Ishikawa (cell line): ENCODE measurements at regions not wholly inside any gene's neighbourhood (a gene's known extent, or its start where the extent isn't known, plus 50 kb on each side); places are given as distances from the start of the nearest gene placed in this dataset.

Experiments
- CEBPB ChIP-seq: IDR thresholded peaks from 2 replicates; pipeline ENCODE4 v1.6.1; 2012
- CREB1 ChIP-seq: IDR thresholded peaks from 2 replicates; pipeline ENCODE4 v1.6.1; 2012; ENCODE audit warnings: low read depth
- EGR1 ChIP-seq: IDR thresholded peaks from 2 replicates; pipeline ENCODE4 v1.6.1; 2012
- EP300 ChIP-seq: IDR thresholded peaks from 2 replicates; pipeline ENCODE4 v1.6.1; 2012; ENCODE audit warnings: borderline replicate concordance
- FOXM1 ChIP-seq: IDR thresholded peaks from 2 replicates; pipeline ENCODE4 v1.6.1; 2012; ENCODE audit warnings: low read depth, borderline replicate concordance
- NFIC ChIP-seq: IDR thresholded peaks from 2 replicates; pipeline ENCODE4 v1.6.1; 2012
- RAD21 ChIP-seq: IDR thresholded peaks from 2 replicates; pipeline ENCODE4 v1.6.1; 2012; ENCODE audit warnings: low read depth
- TAF1 ChIP-seq: IDR thresholded peaks from 2 replicates; pipeline ENCODE4 v1.6.1; 2012; ENCODE audit warnings: low read depth, mild to moderate bottlenecking
- TCF12 ChIP-seq: IDR thresholded peaks from 2 replicates; pipeline ENCODE4 v1.6.1; 2012; ENCODE audit warnings: low read depth
- TEAD4 ChIP-seq: IDR thresholded peaks from 2 replicates; pipeline ENCODE4 v1.6.1; 2012
- YY1 ChIP-seq: IDR thresholded peaks from 2 replicates; pipeline ENCODE4 v1.6.1; 2012; ENCODE audit warnings: low read depth
- ZBTB7A ChIP-seq: IDR thresholded peaks from 2 replicates; pipeline ENCODE4 v1.6.1; 2012; ENCODE audit warnings: low read depth
- TF ChIP-seq, protein P1 (sequence below): IDR thresholded peaks from 2 replicates; pipeline ENCODE4 v1.6.1; 2012; ENCODE audit warnings: low read depth, mild to moderate bottlenecking
- TF ChIP-seq, protein P2 (sequence below): IDR thresholded peaks from 2 replicates; pipeline ENCODE4 v1.6.1; 2012
- TF ChIP-seq, protein P3 (sequence below): IDR thresholded peaks from 2 replicates; pipeline ENCODE4 v1.6.1; 2012

DNA sequence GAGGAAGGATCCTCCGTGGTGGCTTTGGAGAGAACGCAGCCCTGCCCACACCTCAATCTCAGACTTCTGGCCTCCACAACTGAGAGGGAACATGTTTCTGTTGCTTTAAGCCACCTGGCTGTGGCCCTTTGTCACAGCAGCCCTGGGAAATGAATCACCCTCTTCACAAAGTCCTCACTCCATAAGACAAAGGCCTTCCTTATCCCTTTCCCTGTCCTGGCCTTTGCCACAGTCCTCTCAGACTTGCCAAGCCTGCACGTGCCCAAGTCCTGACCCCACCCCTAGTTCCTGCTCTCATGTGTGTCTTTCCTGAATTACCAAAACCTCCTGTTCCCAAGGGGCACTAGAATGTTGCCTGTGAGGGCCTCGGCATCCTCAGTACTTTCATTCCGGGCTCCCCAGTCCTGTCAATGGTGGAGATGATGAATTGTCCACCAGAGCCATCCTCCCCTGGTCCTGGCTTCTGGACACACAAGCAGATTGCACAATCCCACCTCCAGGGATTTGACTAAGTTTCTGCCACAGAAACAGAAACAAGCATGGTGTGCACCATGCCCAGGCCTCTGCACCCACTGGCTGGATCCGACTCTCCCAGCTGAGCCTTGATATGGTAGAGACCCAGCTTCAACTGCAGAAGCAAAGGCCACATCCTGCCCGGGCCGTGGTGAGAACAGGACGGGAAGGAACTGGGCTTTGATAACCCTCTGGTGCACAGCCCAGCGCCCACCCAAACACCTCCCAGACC, 232.6 kb upstream of the PDE10A start:
- TF ChIP-seq TCF12 (no peak), RAD21 (no peak), TEAD4 (no peak), NFIC (no peak), EP300 (no peak), CEBPB (no peak)
- TF ChIP-seq, protein P1, sequence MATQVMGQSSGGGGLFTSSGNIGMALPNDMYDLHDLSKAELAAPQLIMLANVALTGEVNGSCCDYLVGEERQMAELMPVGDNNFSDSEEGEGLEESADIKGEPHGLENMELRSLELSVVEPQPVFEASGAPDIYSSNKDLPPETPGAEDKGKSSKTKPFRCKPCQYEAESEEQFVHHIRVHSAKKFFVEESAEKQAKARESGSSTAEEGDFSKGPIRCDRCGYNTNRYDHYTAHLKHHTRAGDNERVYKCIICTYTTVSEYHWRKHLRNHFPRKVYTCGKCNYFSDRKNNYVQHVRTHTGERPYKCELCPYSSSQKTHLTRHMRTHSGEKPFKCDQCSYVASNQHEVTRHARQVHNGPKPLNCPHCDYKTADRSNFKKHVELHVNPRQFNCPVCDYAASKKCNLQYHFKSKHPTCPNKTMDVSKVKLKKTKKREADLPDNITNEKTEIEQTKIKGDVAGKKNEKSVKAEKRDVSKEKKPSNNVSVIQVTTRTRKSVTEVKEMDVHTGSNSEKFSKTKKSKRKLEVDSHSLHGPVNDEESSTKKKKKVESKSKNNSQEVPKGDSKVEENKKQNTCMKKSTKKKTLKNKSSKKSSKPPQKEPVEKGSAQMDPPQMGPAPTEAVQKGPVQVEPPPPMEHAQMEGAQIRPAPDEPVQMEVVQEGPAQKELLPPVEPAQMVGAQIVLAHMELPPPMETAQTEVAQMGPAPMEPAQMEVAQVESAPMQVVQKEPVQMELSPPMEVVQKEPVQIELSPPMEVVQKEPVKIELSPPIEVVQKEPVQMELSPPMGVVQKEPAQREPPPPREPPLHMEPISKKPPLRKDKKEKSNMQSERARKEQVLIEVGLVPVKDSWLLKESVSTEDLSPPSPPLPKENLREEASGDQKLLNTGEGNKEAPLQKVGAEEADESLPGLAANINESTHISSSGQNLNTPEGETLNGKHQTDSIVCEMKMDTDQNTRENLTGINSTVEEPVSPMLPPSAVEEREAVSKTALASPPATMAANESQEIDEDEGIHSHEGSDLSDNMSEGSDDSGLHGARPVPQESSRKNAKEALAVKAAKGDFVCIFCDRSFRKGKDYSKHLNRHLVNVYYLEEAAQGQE = no peak

DNA sequence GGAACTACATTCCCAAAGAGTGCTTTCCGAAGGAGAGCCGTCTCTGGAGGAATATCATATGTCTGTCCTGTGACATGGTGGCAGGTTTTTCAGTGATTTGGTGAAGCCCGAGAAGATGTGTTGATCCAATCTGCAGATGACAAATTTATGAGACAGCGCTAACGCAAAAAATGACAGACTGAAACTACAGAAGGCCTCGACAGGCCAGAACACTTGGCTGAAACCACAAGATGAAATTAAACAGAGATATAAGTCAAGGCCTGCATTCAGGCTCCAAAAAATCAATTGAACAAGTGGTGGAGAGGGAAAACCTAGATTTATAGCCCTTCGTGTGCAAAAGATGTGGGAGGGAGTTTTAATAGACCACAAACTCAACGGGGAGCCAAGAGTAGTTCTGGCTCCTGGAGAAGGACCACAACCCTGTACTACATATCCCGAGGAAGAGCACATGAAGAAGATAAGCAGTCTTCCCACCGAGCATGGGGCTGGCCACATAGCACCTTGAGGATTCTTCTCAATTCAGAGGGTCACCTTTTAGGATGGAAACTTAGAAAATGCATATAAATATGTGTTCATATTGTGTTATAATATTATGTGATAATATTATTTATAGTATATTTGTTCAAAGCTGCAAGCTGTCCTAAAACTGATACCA, 231.3 kb upstream of the PDE10A start:
- TF ChIP-seq CEBPB (no peak), NFIC (no peak), EGR1 (no peak), YY1 (no peak), TEAD4 (no peak), RAD21 (no peak), TCF12 (no peak), TAF1 (no peak)
- TF ChIP-seq, protein P1 = no peak

DNA sequence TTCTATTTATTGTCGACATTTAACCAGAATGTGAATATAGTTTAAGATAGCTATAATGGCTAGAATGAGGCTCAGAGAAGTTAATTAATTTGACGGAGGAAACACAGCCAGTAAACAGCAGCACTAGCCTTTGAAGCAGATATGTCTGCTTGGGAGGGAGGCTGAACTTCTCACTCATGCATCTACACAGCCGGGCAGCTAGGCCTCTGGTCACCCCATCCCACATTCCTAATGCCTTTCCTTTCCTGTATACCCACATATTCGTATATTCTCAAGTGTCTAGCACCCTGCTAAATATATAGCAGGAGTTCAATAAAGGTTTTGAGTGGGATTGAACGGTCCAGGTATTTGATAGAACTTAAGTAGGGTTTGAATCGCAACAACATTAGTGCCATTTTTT, 230.4 kb upstream of the PDE10A start:
- TF ChIP-seq TCF12 (no peak), EGR1 (no peak), FOXM1 (no peak), TAF1 (no peak), NFIC (no peak), CREB1 (no peak), CEBPB (no peak)

DNA sequence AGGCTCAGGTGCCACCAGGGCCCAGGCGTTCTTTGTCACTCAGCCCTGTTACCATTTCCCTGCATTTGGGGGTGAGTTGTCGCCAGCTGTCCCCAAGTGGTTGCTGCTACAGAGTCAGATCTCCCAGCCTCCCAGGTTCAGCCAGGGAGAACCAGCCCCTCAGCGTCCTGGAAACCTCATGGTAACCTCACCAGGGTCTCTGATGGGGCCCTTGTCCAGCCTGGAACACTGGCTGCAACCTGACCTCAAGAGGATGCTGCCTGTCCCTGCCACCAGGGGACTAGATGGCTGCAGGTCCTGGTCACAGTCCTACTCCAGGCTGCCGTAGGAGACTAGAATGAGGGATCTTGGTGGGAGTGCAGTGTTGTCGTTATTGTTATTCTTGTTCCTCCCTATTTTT, 228.3 kb upstream of the PDE10A start:
- no peak for TF ChIP-seq RAD21
- TF ChIP-seq YY1 = no peak
- TF ChIP-seq, protein P2, sequence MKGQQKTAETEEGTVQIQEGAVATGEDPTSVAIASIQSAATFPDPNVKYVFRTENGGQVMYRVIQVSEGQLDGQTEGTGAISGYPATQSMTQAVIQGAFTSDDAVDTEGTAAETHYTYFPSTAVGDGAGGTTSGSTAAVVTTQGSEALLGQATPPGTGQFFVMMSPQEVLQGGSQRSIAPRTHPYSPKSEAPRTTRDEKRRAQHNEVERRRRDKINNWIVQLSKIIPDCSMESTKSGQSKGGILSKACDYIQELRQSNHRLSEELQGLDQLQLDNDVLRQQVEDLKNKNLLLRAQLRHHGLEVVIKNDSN = no peak
- TF ChIP-seq, protein P1 = no peak
- no peak for TF ChIP-seq NFIC
- TF ChIP-seq ZBTB7A = no peak
- no peak for TF ChIP-seq TCF12
- TF ChIP-seq CREB1 = no peak
- no peak for TF ChIP-seq EGR1

DNA sequence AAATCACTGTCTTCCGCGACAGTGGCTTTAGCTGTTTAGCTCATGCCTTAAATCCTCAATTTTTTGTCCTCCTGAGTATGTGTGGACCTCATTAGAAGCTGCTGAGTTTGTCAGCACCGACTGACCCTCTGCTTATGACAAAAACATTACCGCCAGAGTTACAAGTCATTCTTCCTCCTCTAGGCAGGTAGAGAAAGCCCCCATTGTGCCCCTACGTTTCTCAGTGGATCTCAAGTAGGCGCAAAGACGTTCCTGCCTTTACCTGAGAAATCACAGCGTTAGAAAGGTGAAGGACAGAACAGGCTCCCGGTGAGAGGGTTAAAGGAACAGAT, 227.3 kb upstream of the PDE10A start:
- TF ChIP-seq, protein P3, sequence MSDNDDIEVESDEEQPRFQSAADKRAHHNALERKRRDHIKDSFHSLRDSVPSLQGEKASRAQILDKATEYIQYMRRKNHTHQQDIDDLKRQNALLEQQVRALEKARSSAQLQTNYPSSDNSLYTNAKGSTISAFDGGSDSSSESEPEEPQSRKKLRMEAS = no peak
- TF ChIP-seq, protein P1 = no peak
- TF ChIP-seq RAD21 (no peak), TAF1 (no peak), CEBPB (no peak), CREB1 (no peak), EGR1 (no peak), ZBTB7A (no peak)
- TF ChIP-seq, protein P2 = no peak
